ENCODE measurements at regions not wholly inside any gene's neighbourhood (a gene's known extent, or its start where the extent isn't known, plus 50 kb on each side); places are given as distances from the start of the nearest gene placed in this dataset.
A peak's percentile ranks its signal among the peaks of the same experiment; 100 is the strongest.

DNA sequence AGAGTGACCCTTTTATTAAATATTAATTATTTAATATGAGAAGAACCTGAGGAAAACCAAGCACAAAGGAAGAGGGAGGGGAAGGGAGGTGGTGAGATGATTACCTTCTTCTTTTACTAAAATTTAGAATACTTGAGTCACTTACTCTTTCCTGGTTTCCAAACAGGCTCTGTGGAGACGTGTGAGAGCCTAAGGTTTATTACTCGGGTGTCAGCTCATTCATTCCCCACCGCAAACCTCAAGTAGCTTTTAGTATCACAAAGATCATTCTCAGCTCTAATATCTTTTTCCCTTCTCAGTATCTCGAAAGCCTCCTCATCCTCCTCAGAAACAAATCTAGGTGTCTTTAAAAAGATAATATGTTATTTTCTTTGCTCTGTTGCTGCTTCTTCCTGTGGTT lies 497.2 kb upstream of the JARID2 start (continued):
- TF ChIP-seq NFIC (IDR thresholded peaks at IDR 0.05; ENCODE audit: low read depth, low read length) (peak; percentile 41; the same call in 1 of the 2 replicates), SP1 (IDR thresholded peaks at IDR 0.05; ENCODE audit: low read depth, low read length) (no peak), ZNF274 (IDR thresholded peaks at IDR 0.05; ENCODE audit: insufficient read depth, insufficient read length) (no peak), MTA2 (IDR thresholded peaks at IDR 0.05; ENCODE audit: low read depth) (no peak), TAF1 (IDR thresholded peaks at IDR 0.05; ENCODE audit: borderline replicate concordance, low read depth, low read length) (no peak), SMAD5 (IDR thresholded peaks at IDR 0.05; ENCODE audit: low read depth) (no peak), EED (IDR thresholded peaks at IDR 0.05; ENCODE audit: low read depth) (peak; percentile 72; the same call in 1 of the 2 replicates), ATF2 (IDR thresholded peaks at IDR 0.05; ENCODE audit: low read length) (0 out of 2 replicates have a peak, but pooled peaks have one; percentile 26), RAD51 (IDR thresholded peaks at IDR 0.05) (no peak), RCOR1 (conservative IDR thresholded peaks at IDR 0.05; ENCODE audit: low read depth, low read length) (no peak), IRF4 (IDR thresholded peaks at IDR 0.05; ENCODE audit: low read depth, low read length) (no peak), NR2C2 (IDR thresholded peaks at IDR 0.05; ENCODE audit: borderline replicate concordance, control insufficient read depth, insufficient read length, low read depth) (no peak), CUX1 (IDR thresholded peaks at IDR 0.05; ENCODE audit: insufficient replicate concordance, low read depth, low read length) (no peak)

Measured in GM12878 (cell line).